HG03565 (cell line): ENCODE measurements at regions not wholly inside any gene's neighbourhood (a gene's known extent, or its start where the extent isn't known, plus 50 kb on each side); places are given as distances from the start of the nearest gene placed in this dataset.
"Not testable (repeated sequence)": the region's sequence is repeated elsewhere in the genome, so short reads cannot be mapped to it uniquely, and the experiment has no call there.

Experiments
- ATAC-seq: cut with Tn5 transposase; IDR thresholded peaks from one replicate; pipeline ENCODE4 v1.9.1; 2021; ENCODE audit warnings: mild to moderate bottlenecking, moderate library complexity; ENCODE audit not compliant: unreplicated experiment

- no peak for ATAC-seq
Measured at GRCh38 chr15:81783586-81783985, 262.2 kb downstream of the MEX3B start.

- no peak for ATAC-seq
Measured at GRCh38 chr15:81783076-81783475, 262.7 kb downstream of the MEX3B start.

GRCh38 chr15:81781395-81781794, 264.4 kb downstream of the MEX3B start:
- ATAC-seq: no peak

- no peak for ATAC-seq
Measured at GRCh38 chr15:81780966-81781365, 264.9 kb downstream of the MEX3B start.

- no peak for ATAC-seq
Measured at GRCh38 chr15:81779181-81779580, 266.6 kb downstream of the MEX3B start.

- no peak for ATAC-seq
Measured at GRCh38 chr15:81777546-81777945, 268.3 kb downstream of the MEX3B start.

- ATAC-seq: no peak
Measured at GRCh38 chr15:81776976-81777375, 268.8 kb downstream of the MEX3B start.

GRCh38 chr15:81775779-81776178, 270.0 kb downstream of the MEX3B start:
- ATAC-seq: not testable (repeated sequence)

GRCh38 chr15:81774309-81774708, 271.5 kb downstream of the MEX3B start:
- no peak for ATAC-seq

GRCh38 chr15:81768773-81769172, 277.0 kb downstream of the MEX3B start:
- ATAC-seq: no peak

GRCh38 chr15:81766829-81767475, 278.9 kb downstream of the MEX3B start:
- no peak for ATAC-seq

GRCh38 chr15:81765816-81766215, 280.0 kb downstream of the MEX3B start:
- ATAC-seq: no peak

GRCh38 chr15:81763304-81763703, 282.5 kb downstream of the MEX3B start:
- no peak for ATAC-seq

GRCh38 chr15:81760686-81761085, 285.1 kb downstream of the MEX3B start:
- no peak for ATAC-seq

- no peak for ATAC-seq
Measured at GRCh38 chr15:81758818-81759284, 287.0 kb downstream of the MEX3B start.

- no peak for ATAC-seq
Measured at GRCh38 chr15:81755626-81756025, 290.2 kb downstream of the MEX3B start.

- no peak for ATAC-seq
Measured at GRCh38 chr15:81754078-81754477, 291.7 kb downstream of the MEX3B start.

- no peak for ATAC-seq
Measured at GRCh38 chr15:81752974-81753373, 292.8 kb downstream of the MEX3B start.

GRCh38 chr15:81752546-81752942, 293.3 kb downstream of the MEX3B start:
- ATAC-seq: no peak

GRCh38 chr15:81751816-81752545, 293.8 kb downstream of the MEX3B start:
- ATAC-seq: no peak

GRCh38 chr15:81751256-81751655, 294.6 kb downstream of the MEX3B start:
- ATAC-seq: no peak

GRCh38 chr15:81749716-81750375, 296.0 kb downstream of the MEX3B start:
- ATAC-seq: no peak
